Memory B cell (primary cell): ENCODE measurements at regions not wholly inside any gene's neighbourhood (a gene's known extent, or its start where the extent isn't known, plus 50 kb on each side); places are given as distances from the start of the nearest gene placed in this dataset.

ENCODE experiments used
- ATAC-seq: fragments of 150-1000 bp; cut with Tn5 transposase; 2 replicates; pipeline ENCODE4 v1.10.0; 2021; ENCODE audit warnings: low read depth, mild to moderate bottlenecking, moderate library complexity
- DNase-seq, 2 donors: peaks; one replicate each; pipeline ENCODE4 v3.0.0; 2022; ENCODE audit warnings: low spot score in 2 of 2
- H3K27ac Mint-ChIP-seq: one replicate; pipeline ENCODE4 v1.8.0; 2022; ENCODE audit warnings: mild to moderate bottlenecking, moderate library complexity, mixed read lengths
- H3K27me3 Mint-ChIP-seq: one replicate; pipeline ENCODE4 v1.8.0; 2022; ENCODE audit warnings: mixed read lengths
- H3K36me3 Mint-ChIP-seq: one replicate; pipeline ENCODE4 v1.8.0; 2022; ENCODE audit warnings: mild to moderate bottlenecking, mixed read lengths
- H3K4me1 Mint-ChIP-seq: one replicate; pipeline ENCODE4 v1.8.0; 2022; ENCODE audit warnings: mixed read lengths
- H3K4me3 Mint-ChIP-seq: one replicate; pipeline ENCODE4 v1.8.0; 2022; ENCODE audit warnings: mild to moderate bottlenecking, moderate library complexity, mixed read lengths
- H3K9me3 Mint-ChIP-seq: one replicate; pipeline ENCODE4 v1.8.0; 2022; ENCODE audit warnings: mixed read lengths

DNA sequence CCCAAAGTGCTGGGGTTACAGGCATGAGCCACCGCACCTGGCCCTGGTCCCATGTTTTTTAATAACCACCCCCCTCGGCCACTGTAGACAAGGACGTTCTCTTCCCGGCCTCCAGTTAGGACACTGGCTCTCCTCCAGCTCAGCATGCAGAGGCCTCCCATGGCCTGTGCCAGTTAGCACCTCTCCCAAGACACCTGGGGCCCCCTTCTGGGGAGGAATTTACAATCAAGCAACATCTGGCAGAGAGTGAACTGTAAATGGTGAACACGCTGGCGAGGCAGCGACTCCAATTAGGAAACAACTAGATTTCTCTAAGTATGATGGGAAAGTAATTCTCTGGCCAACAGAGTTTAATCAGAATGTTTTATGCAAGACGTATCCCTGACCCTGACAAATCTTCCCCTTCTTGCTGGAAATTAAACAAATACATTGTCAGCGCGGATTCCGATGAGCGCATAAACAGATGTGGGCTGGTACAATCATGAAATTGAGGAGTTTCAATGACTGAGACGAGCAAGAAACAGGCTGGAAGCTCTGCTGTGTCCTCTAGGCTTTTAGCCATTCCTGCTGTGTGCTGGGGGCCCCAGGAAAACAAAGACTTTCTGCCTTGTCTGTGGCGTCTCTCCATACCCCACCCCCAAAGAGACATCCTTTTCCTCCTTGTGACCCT, 61.7 kb upstream of the DLK1 start:
- Mint-ChIP-seq H3K4me1 (no peaks in the 10 kb centered on the region), H3K27me3 (peaks cover 7% of the 10 kb centered on the region), H3K4me3 (no peak overlapping the region), H3K36me3 (no peaks in the 10 kb centered on the region), H3K27ac (no peak overlapping the region), H3K9me3 (no peaks in the 10 kb centered on the region)
- no peak for DNase-seq
- ATAC-seq, result no peak

DNA sequence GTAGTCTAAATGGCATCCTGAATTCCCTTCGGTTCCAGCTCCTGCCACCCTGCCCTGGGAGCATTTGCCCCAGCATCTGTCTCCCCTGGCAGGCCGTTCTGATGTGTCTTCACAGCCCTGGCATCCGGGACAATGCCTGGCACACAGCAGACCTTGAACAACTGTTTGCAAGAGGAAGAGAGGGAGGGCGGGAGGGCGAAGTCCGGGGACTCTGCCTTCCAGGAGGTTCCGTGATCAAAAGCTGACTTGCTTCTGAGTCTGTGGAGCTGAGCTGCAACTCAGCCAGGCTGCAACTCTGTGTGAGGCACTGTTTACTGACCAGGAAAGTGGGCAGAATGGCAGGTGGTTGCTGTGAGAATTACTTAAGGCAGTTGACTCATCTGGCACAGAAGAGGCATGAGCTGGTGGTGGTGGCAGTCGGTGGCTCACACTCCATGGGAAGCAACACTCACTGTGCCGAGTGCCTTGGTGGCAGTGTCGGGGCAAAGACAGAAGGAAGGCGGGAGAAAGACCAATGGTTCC, 61.1 kb upstream of the DLK1 start:
- no peak overlapping the region for H3K4me3 Mint-ChIP-seq
- H3K27me3 Mint-ChIP-seq, result peaks cover 7% of the 10 kb centered on the region
- H3K9me3 Mint-ChIP-seq, result no peaks in the 10 kb centered on the region
- ATAC-seq (no peak), DNase-seq (no peak)
- no peak overlapping the region for H3K27ac Mint-ChIP-seq
- H3K36me3 Mint-ChIP-seq, result no peaks in the 10 kb centered on the region
- H3K4me1 Mint-ChIP-seq, result no peaks in the 10 kb centered on the region

- no peaks in the 10 kb centered on the region for H3K9me3 Mint-ChIP-seq
- DNase-seq (no peak), ATAC-seq (no peak)
- H3K27ac Mint-ChIP-seq, result no peak overlapping the region
- H3K4me3 Mint-ChIP-seq, result no peak overlapping the region
- H3K4me1 Mint-ChIP-seq, result no peaks in the 10 kb centered on the region
- H3K36me3 Mint-ChIP-seq, result no peaks in the 10 kb centered on the region
- H3K27me3 Mint-ChIP-seq, result peaks cover 7% of the 10 kb centered on the region
Observed at GRCh38 chr14:100666403-100666802, 60.3 kb upstream of the DLK1 start.

- H3K27ac Mint-ChIP-seq, result no peak overlapping the region
- H3K4me1 Mint-ChIP-seq, result no peaks in the 10 kb centered on the region
- ATAC-seq (no peak), DNase-seq (no peak)
- H3K27me3 Mint-ChIP-seq, result peaks cover 10% of the 10 kb centered on the region
- peaks cover 2% of the 10 kb centered on the region for H3K9me3 Mint-ChIP-seq
- no peaks in the 10 kb centered on the region for H3K36me3 Mint-ChIP-seq
- no peak overlapping the region for H3K4me3 Mint-ChIP-seq
Observed at GRCh38 chr14:100666851-100667250, 59.8 kb upstream of the DLK1 start.

DNA sequence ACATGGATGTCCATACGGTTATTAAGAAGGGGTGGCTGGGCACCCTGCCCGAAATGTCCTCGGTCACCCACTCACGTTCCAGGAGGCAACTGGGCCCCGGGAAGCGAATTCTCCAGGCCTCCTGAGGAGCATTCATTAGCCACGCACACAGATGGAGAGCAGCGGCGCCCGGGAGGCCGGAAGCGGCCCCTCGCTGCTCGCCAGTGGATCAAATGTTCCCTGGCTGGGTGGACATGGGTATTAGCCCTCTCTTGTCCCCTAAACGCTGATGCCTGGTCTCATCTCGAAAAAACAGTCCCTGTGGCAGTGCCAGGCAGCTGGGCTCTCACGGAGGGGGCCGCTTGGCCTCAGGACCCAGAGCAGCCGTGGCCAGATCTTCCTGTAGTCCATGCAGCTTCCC, 59.0 kb upstream of the DLK1 start:
- Mint-ChIP-seq H3K36me3 (no peaks in the 10 kb centered on the region), H3K27ac (no peak overlapping the region), H3K4me3 (no peak overlapping the region), H3K9me3 (peaks cover 2% of the 10 kb centered on the region), H3K27me3 (peaks cover 10% of the 10 kb centered on the region), H3K4me1 (no peaks in the 10 kb centered on the region)
- DNase-seq (no peak), ATAC-seq (no peak)

GRCh38 chr14:100668352-100668751, 58.3 kb upstream of the DLK1 start:
- ATAC-seq (no peak), DNase-seq (no peak)
- no peaks in the 10 kb centered on the region for H3K36me3 Mint-ChIP-seq
- no peak overlapping the region for H3K27ac Mint-ChIP-seq
- H3K4me3 Mint-ChIP-seq, result no peak overlapping the region
- peaks cover 3% of the 10 kb centered on the region for H3K4me1 Mint-ChIP-seq
- H3K27me3 Mint-ChIP-seq, result peaks cover 11% of the 10 kb centered on the region
- peaks cover 2% of the 10 kb centered on the region for H3K9me3 Mint-ChIP-seq

GRCh38 chr14:100669011-100669412, 57.7 kb upstream of the DLK1 start:
- ATAC-seq (no peak), DNase-seq (no peak)
- peaks cover 4% of the 10 kb centered on the region for H3K4me1 Mint-ChIP-seq
- H3K36me3 Mint-ChIP-seq, result no peaks in the 10 kb centered on the region
- peaks cover 15% of the 10 kb centered on the region for H3K27me3 Mint-ChIP-seq
- no peak overlapping the region for H3K27ac Mint-ChIP-seq
- H3K4me3 Mint-ChIP-seq, result no peak overlapping the region
- H3K9me3 Mint-ChIP-seq, result peaks cover 2% of the 10 kb centered on the region

GRCh38 chr14:100669468-100669867, 57.2 kb upstream of the DLK1 start:
- DNase-seq, result no peak
- no peaks in the 10 kb centered on the region for H3K36me3 Mint-ChIP-seq
- H3K27ac Mint-ChIP-seq, result no peak overlapping the region
- peaks cover 18% of the 10 kb centered on the region for H3K27me3 Mint-ChIP-seq
- H3K9me3 Mint-ChIP-seq, result peaks cover 2% of the 10 kb centered on the region
- peaks cover 4% of the 10 kb centered on the region for H3K4me1 Mint-ChIP-seq
- no peak for ATAC-seq
- no peak overlapping the region for H3K4me3 Mint-ChIP-seq

GRCh38 chr14:100670017-100670752, 56.5 kb upstream of the DLK1 start:
- H3K9me3 Mint-ChIP-seq, result peaks cover 2% of the 10 kb centered on the region
- no peak for ATAC-seq
- no peak for DNase-seq
- H3K27me3 Mint-ChIP-seq, result peaks cover 19% of the 10 kb centered on the region
- no peak overlapping the region for H3K4me3 Mint-ChIP-seq
- H3K4me1 Mint-ChIP-seq, result peaks cover 4% of the 10 kb centered on the region
- no peaks in the 10 kb centered on the region for H3K36me3 Mint-ChIP-seq
- no peak overlapping the region for H3K27ac Mint-ChIP-seq

DNA sequence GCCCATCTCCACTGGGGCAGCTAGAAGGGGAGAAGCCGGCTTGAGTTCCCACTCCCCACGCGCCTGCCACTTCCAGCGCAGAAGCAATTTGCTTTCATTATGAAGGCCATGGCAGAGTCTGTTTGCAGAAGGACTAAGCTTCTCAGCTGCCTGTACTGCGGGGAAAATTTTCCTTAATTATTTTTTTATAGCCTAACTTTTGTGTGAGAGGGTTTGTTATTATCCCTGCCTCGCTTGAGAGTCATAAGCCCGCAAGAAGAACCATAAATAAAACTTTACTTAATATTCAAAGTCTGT, 56.0 kb upstream of the DLK1 start:
- H3K4me3 Mint-ChIP-seq, result no peak overlapping the region
- H3K9me3 Mint-ChIP-seq, result peaks cover 2% of the 10 kb centered on the region
- ATAC-seq (no peak), DNase-seq (no peak)
- H3K27me3 Mint-ChIP-seq, result peaks cover 19% of the 10 kb centered on the region
- peaks cover 4% of the 10 kb centered on the region for H3K4me1 Mint-ChIP-seq
- H3K36me3 Mint-ChIP-seq, result no peaks in the 10 kb centered on the region
- H3K27ac Mint-ChIP-seq, result no peak overlapping the region

GRCh38 chr14:100671386-100671901, 55.2 kb upstream of the DLK1 start:
- H3K4me3 Mint-ChIP-seq, result no peak overlapping the region
- H3K27ac Mint-ChIP-seq, result no peak overlapping the region
- no peaks in the 10 kb centered on the region for H3K36me3 Mint-ChIP-seq
- peaks cover 2% of the 10 kb centered on the region for H3K9me3 Mint-ChIP-seq
- H3K27me3 Mint-ChIP-seq, result peaks cover 18% of the 10 kb centered on the region
- peaks cover 4% of the 10 kb centered on the region for H3K4me1 Mint-ChIP-seq
- ATAC-seq (no peak), DNase-seq (no peak)

DNA sequence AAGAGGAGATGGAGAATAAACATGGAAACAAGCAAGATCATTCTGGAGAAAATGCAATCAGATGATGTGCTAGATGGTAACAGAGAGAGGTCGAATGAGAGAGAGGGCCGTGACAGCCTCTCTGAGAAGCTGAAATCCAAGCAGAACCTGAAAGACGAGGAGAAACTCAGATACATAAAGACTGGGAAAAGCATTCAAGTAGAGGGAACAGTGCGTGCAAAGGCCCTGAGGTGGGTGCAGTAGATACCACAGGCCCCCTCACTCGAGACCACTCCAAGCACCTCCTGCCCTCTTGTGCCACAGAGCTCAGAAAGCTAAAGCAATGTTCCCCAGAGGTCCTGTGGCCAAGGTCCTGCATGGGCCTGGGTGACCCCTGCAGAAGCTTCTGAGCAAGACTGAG, 54.8 kb upstream of the DLK1 start:
- Mint-ChIP-seq H3K36me3 (no peaks in the 10 kb centered on the region), H3K4me3 (no peak overlapping the region), H3K27ac (no peak overlapping the region), H3K4me1 (peaks cover 4% of the 10 kb centered on the region), H3K27me3 (peaks cover 15% of the 10 kb centered on the region), H3K9me3 (peaks cover 2% of the 10 kb centered on the region)
- ATAC-seq, result no peak
- DNase-seq, result no peak

DNA sequence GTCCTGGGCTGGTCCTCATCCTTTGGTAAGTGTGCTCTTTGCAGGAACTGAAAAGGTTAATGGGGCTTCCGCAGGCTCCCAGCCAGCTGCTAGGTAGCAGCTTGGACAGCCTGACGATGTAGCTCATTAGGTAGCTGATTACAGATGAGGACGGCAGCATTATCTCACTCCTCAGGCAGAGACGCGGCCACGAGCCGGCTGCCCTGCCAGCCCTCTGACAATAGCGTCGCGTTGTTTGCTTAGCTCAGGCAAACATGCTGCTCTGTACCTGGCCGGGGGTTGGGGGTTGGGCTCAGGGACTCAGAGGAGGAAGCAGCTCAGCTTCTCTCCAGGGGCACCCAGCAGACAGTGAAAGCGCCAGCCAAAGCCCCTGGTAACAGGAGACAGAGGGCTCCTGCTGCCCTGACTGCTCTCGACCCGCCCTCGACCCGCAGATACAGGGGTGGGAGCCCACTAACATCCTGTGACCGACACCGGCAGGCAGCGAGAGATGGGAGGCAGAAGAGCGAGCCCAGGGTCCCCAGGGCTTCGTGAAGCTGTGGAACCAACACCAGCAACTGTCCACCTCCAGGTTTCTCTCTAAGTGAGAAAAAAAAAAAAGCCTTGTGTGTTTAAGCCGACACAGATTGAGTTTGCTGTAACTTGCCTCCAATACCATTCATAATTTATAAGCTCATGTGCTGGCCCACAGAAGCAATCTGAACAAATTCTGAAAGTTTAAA, 53.4 kb upstream of the DLK1 start:
- Mint-ChIP-seq H3K4me1 (peaks cover 4% of the 10 kb centered on the region), H3K27ac (no peak overlapping the region), H3K27me3 (peaks cover 13% of the 10 kb centered on the region), H3K4me3 (no peak overlapping the region), H3K36me3 (no peaks in the 10 kb centered on the region), H3K9me3 (peaks cover 2% of the 10 kb centered on the region)
- DNase-seq (no peak), ATAC-seq (no peak)

DNA sequence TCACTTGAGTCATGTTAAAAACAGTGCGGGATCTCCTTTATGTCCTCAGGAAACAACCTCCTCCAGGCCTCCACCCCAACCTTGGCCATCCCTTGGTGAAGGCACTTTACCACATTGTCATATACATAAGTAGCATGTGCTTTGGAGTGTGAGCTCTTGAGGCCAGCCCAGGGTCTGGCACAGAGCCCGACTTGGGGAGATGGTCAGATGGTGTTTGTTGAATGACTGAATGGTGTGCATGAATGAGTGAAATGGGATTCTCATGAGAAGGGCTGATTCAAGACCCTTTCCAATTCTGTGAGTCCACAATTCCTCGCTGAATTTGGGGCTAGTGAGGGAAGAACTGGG, 52.9 kb upstream of the DLK1 start:
- Mint-ChIP-seq H3K4me3 (no peak overlapping the region), H3K36me3 (no peaks in the 10 kb centered on the region), H3K4me1 (peaks cover 4% of the 10 kb centered on the region), H3K27me3 (peaks cover 11% of the 10 kb centered on the region), H3K27ac (no peak overlapping the region), H3K9me3 (peaks cover 2% of the 10 kb centered on the region)
- ATAC-seq, result no peak
- DNase-seq, result no peak
